ENCODE measurements at regions not wholly inside any gene's neighbourhood (a gene's known extent, or its start where the extent isn't known, plus 50 kb on each side); places are given as distances from the start of the nearest gene placed in this dataset.

DNA sequence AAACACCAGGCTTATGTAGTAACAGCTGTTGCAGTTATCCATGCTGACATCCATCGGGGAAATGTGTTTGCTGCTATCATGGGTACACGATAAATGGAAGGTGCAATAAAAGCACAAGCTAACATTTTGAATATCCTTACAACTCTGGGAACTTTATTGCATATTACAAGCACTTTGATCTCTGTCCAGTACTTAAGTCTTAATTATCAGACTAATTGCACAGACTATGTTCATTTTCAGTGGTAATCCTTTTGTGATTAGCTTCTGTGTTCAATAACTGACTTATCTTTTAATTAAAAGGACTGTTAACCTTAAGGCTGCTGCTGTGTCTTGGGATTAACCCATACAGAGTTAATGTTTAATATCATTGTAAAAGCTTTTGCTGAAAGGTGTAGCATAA, 101.4 kb upstream of the ATP5MC3 start:
- TF ChIP-seq PKNOX1 (IDR thresholded peaks at IDR 0.05): no peak
- TF ChIP-seq SP1 (IDR thresholded peaks at IDR 0.05): no peak
- TF ChIP-seq ZNF384 (IDR thresholded peaks at IDR 0.05): no peak
- no peak for TF ChIP-seq FOXK2 (IDR thresholded peaks at IDR 0.05)
- TF ChIP-seq CTBP1 (IDR thresholded peaks at IDR 0.05; ENCODE audit: borderline replicate concordance): no peak
